ENCODE measurements at regions not wholly inside any gene's neighbourhood (a gene's known extent, or its start where the extent isn't known, plus 50 kb on each side); places are given as distances from the start of the nearest gene placed in this dataset.

DNA sequence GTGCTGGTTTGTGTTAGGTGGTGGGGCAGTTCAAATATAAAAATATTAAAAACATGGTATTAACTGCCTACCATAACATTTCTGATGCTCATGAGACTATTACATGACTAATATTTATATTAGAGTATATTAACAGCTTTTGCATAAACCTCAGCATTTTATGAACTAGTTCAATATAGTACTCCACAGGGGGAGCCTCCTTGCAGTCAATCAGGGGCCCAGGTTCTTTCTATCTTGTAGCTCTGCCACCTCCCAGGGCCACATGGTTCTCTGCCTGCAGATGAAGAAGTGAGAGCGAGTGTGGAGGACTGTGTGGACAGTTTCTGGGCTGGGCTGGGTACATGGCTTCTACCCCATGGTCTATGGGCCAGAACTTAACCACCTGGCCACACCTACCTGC lies 159.5 kb downstream of the RPS24 start:
- DNase-seq = no peak
- in situ Hi-C loops (cut with HindIII; ENCODE audit: low pct_ligation_motif_present, low sequenced_read_pairs) = no loop called here
- H3K27me3 ChIP-seq (replicated peaks) = peaks cover 1% of the 10 kb centered on the region
- no peaks in the 10 kb centered on the region for H3K36me3 ChIP-seq (replicated peaks)
- no peak overlapping the region for H3K27ac ChIP-seq
- TF ChIP-seq CTCF (IDR thresholded peaks at IDR 0.05; ENCODE audit: low read depth, low read length, missing control alignments) = no peak
- H3K4me3 ChIP-seq (ENCODE audit: low read depth, low read length) = no peak overlapping the region

DNA sequence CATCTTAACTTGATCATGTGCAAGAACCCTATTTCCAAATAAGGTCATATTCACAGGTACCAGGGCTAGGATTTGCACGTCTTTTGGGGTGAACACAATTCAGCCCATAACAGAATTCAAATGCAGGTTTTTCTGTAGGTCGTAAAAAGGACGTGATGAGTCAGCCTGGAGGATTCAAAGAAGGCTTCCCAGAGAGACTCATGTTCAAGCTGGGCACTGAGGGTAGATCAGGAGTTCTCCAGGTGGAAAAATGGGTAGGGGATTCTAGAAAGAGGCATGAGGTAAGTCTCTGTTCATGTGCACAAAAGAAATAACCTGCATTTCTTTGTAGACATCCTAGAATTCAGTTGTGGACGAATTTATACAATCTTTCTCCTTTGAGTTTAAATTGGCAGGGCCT lies 160.4 kb downstream of the RPS24 start:
- TF ChIP-seq CTCF (IDR thresholded peaks at IDR 0.05; ENCODE audit: low read depth, low read length, missing control alignments) = no peak
- no peaks in the 10 kb centered on the region for H3K36me3 ChIP-seq (replicated peaks)
- H3K27me3 ChIP-seq (replicated peaks) = no peaks in the 10 kb centered on the region
- no peak overlapping the region for H3K4me3 ChIP-seq (ENCODE audit: low read depth, low read length)
- DNase-seq = no peak
- in situ Hi-C loops (cut with HindIII; ENCODE audit: low pct_ligation_motif_present, low sequenced_read_pairs) = no loop called here
- no peak overlapping the region for H3K27ac ChIP-seq

- DNase-seq = peak; percentile 48
Observed at GRCh38 chr10:78194539-78195402, 161.1 kb downstream of the RPS24 start.

GRCh38 chr10:78196396-78196795 lies 162.7 kb downstream of the RPS24 start:
- TF ChIP-seq CTCF (IDR thresholded peaks at IDR 0.05; ENCODE audit: low read depth, low read length, missing control alignments) = no peak
- no peak overlapping the region for H3K4me3 ChIP-seq (ENCODE audit: low read depth, low read length)
- no peaks in the 10 kb centered on the region for H3K27me3 ChIP-seq (replicated peaks)
- in situ Hi-C loops (cut with HindIII; ENCODE audit: low pct_ligation_motif_present, low sequenced_read_pairs) = no loop called here
- H3K36me3 ChIP-seq (replicated peaks) = no peaks in the 10 kb centered on the region
- H3K27ac ChIP-seq = no peak overlapping the region
- DNase-seq = no peak

More at GRCh38 chr10:78194539-78195402, 161.1 kb downstream of the RPS24 start:
- H3K36me3 ChIP-seq (replicated peaks) = no peaks in the 10 kb centered on the region
- TF ChIP-seq CTCF (IDR thresholded peaks at IDR 0.05; ENCODE audit: low read depth, low read length, missing control alignments) = no peak
- H3K4me3 ChIP-seq (ENCODE audit: low read depth, low read length) = no peak overlapping the region
- in situ Hi-C loops (cut with HindIII; ENCODE audit: low pct_ligation_motif_present, low sequenced_read_pairs) = no loop called here
- no peak overlapping the region for H3K27ac ChIP-seq
- H3K27me3 ChIP-seq (replicated peaks) = no peaks in the 10 kb centered on the region

GRCh38 chr10:78196964-78197363 lies 163.3 kb downstream of the RPS24 start:
- in situ Hi-C loops (cut with HindIII; ENCODE audit: low pct_ligation_motif_present, low sequenced_read_pairs) = no loop called here
- Histone ChIP-seq H3K27ac (no peak overlapping the region), H3K4me3 (ENCODE audit: low read depth, low read length) (no peak overlapping the region), H3K36me3 (replicated peaks) (no peaks in the 10 kb centered on the region), H3K27me3 (replicated peaks) (no peaks in the 10 kb centered on the region)
- peak; percentile 36 for DNase-seq
- no peak for TF ChIP-seq CTCF (IDR thresholded peaks at IDR 0.05; ENCODE audit: low read depth, low read length, missing control alignments)

Measured in brain microvascular endothelial cell (primary cell).